ENCODE measurements at regions not wholly inside any gene's neighbourhood (a gene's known extent, or its start where the extent isn't known, plus 50 kb on each side); places are given as distances from the start of the nearest gene placed in this dataset.

DNA sequence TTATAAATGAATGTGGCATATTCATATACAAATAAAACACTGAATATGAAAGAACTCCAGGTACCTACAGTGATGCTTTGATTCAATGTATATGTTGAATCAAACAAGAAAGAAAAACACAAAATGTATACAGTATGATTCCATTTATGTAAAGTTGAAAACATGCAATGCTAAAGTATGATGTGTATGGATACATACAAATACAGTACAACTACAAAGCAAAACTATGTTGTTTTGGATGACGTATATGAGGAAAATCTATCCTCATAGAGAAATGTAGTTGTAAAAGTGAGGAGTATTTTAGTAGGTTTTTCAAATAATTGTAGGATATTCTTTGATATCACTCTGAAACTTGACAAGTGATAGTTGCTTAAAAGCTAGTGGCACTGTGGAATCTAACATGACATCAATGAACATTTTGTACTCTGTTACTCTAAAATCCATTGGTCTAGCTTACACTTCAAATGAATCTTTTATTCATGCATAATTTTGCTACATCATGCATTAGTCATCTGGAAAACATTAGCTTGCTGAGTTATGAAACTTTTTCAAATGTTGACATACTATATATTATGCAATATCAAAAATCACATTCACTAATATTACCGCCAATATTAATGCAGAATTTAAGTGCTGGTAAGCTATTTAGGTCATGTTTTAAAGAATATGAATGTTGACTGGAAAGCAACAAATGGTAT, 278.1 kb upstream of the CHRNA7 start:
- Mint-ChIP-seq H3K36me3 (no peaks in the 10 kb centered on the region), H3K9me3 (peaks cover 2 to 9% (median 6%) of the 10 kb centered on the region in 3 donors), H3K27me3 (peaks cover 7 to 31% of the 10 kb centered on the region in 2 donors), H3K27ac (no peak overlapping the region), H3K4me1 (no peaks in the 10 kb centered on the region), H3K4me3 (no peak overlapping the region)
- H3K27me3 ChIP-seq (replicated peaks in 1 of 2; ENCODE audit: control insufficient read depth in 2 of 2, extremely low read depth in 1 of 2, insufficient read depth in 2 of 2, low read length in 1 of 2) = peaks cover 0 to 5% of the 10 kb centered on the region in 2 experiments
- DNase-seq (no peak), ATAC-seq (replicated peaks in 1 of 4) (no peak)
- no CpG with 5 or more reads among the region's 2 CpGs for WGBS (ENCODE audit: insufficient coverage)
- H3K9me3 ChIP-seq = no peaks in the 10 kb centered on the region
- H3K27ac ChIP-seq (ENCODE audit: low read length) = no peak overlapping the region
- H3K4me1 ChIP-seq (ENCODE audit: control insufficient read depth in 1 of 2, extremely low read depth in 1 of 2, insufficient read depth in 2 of 2, low read length in 2 of 2) = no peaks in the 10 kb centered on the region
- no peaks in the 10 kb centered on the region for H3K36me3 ChIP-seq (ENCODE audit: control insufficient read depth in 2 of 2, extremely low read depth in 1 of 2, insufficient read depth in 1 of 2, low read length in 1 of 2)
- ChIA-PET CTCF (no interaction called here), POLR2A (no interaction called here)
- H3K4me3 ChIP-seq (ENCODE audit: control insufficient read depth in 1 of 2, extremely low read depth in 1 of 2, low read length in 1 of 2) = no peak overlapping the region

DNA sequence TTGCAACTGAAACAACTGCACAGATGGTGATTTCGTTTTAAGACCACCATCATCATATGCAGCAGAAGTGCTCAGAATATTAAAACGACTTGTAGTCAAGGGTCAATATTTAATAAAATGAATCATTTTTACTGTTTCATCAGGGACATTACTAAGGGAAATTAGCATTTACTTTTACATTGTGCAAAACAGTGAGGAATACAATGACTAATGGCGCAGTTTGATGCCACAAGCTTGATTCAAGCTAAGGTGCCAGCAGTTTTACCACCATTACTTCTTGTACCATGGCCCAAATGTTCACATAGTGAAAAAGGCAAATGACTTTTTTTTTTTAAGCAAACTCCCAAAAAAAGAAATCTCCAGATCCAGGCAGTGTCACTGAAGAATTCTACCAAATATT, 277.4 kb upstream of the CHRNA7 start:
- ATAC-seq (replicated peaks in 1 of 4) (no peak), DNase-seq (no peak)
- no peaks in the 10 kb centered on the region for H3K4me1 ChIP-seq (ENCODE audit: control insufficient read depth in 1 of 2, extremely low read depth in 1 of 2, insufficient read depth in 2 of 2, low read length in 2 of 2)
- ChIA-PET POLR2A (no interaction called here), CTCF (no interaction called here)
- H3K36me3 ChIP-seq (ENCODE audit: control insufficient read depth in 2 of 2, extremely low read depth in 1 of 2, insufficient read depth in 1 of 2, low read length in 1 of 2) = no peaks in the 10 kb centered on the region
- peaks cover 0 to 5% of the 10 kb centered on the region in 2 experiments for H3K27me3 ChIP-seq (replicated peaks in 1 of 2; ENCODE audit: control insufficient read depth in 2 of 2, extremely low read depth in 1 of 2, insufficient read depth in 2 of 2, low read length in 1 of 2)
- 43% methylated on average over 1 of the region's 3 CpGs for WGBS (ENCODE audit: insufficient coverage)
- H3K4me1 Mint-ChIP-seq = no peaks in the 10 kb centered on the region
- no peak overlapping the region for H3K4me3 ChIP-seq (ENCODE audit: control insufficient read depth in 1 of 2, extremely low read depth in 1 of 2, low read length in 1 of 2)
- H3K27ac Mint-ChIP-seq = no peak overlapping the region
- no peaks in the 10 kb centered on the region for H3K36me3 Mint-ChIP-seq
- peaks cover 5 to 27% of the 10 kb centered on the region in 2 donors for H3K27me3 Mint-ChIP-seq
- no peaks in the 10 kb centered on the region for H3K9me3 ChIP-seq
- H3K9me3 Mint-ChIP-seq = peaks cover 2 to 9% (median 6%) of the 10 kb centered on the region in 3 donors
- H3K27ac ChIP-seq (ENCODE audit: low read length) = no peak overlapping the region
- H3K4me3 Mint-ChIP-seq = no peak overlapping the region

GRCh38 chr15:31758126-31758525, 272.2 kb upstream of the CHRNA7 start:
- Histone ChIP-seq H3K27ac (ENCODE audit: low read length) (no peak overlapping the region), H3K9me3 (no peaks in the 10 kb centered on the region), H3K4me3 (ENCODE audit: control insufficient read depth in 1 of 2, extremely low read depth in 1 of 2, low read length in 1 of 2) (no peak overlapping the region), H3K27me3 (replicated peaks in 1 of 2; ENCODE audit: control insufficient read depth in 2 of 2, extremely low read depth in 1 of 2, insufficient read depth in 2 of 2, low read length in 1 of 2) (peaks cover 0 to 12% of the 10 kb centered on the region in 2 experiments), H3K36me3 (ENCODE audit: control insufficient read depth in 2 of 2, extremely low read depth in 1 of 2, insufficient read depth in 1 of 2, low read length in 1 of 2) (no peaks in the 10 kb centered on the region), H3K4me1 (ENCODE audit: control insufficient read depth in 1 of 2, extremely low read depth in 1 of 2, insufficient read depth in 2 of 2, low read length in 2 of 2) (no peaks in the 10 kb centered on the region)
- no peak for ATAC-seq (replicated peaks in 1 of 4)
- no peak for DNase-seq
- peaks cover 0 to 10% (median 0%) of the 10 kb centered on the region in 3 donors for H3K9me3 Mint-ChIP-seq
- WGBS (ENCODE audit: insufficient coverage) = 59% methylated on average over 5 of the region's 5 CpGs
- no peak overlapping the region for H3K4me3 Mint-ChIP-seq
- no peak overlapping the region for H3K27ac Mint-ChIP-seq
- ChIA-PET POLR2A (interaction anchor here in 1 of 2 donors (0.6 kb wide), 1 partner anchor 1925 kb away, joined by 6 read pairs; no protein-coding TSS in a partner anchor), CTCF (interaction anchor here in 1 of 2 donors (0.6 kb wide), 1 partner anchor 10 kb away, joined by 4 read pairs; no protein-coding TSS in a partner anchor)
- no peaks in the 10 kb centered on the region for H3K4me1 Mint-ChIP-seq
- no peaks in the 10 kb centered on the region for H3K36me3 Mint-ChIP-seq
- peaks cover 14 to 53% of the 10 kb centered on the region in 2 donors for H3K27me3 Mint-ChIP-seq

- POLR2A ChIA-PET = no interaction called here
- ATAC-seq (replicated peaks in 1 of 4) = no peak
Observed at GRCh38 chr15:31768055-31768454, 262.3 kb upstream of the CHRNA7 start.

DNA sequence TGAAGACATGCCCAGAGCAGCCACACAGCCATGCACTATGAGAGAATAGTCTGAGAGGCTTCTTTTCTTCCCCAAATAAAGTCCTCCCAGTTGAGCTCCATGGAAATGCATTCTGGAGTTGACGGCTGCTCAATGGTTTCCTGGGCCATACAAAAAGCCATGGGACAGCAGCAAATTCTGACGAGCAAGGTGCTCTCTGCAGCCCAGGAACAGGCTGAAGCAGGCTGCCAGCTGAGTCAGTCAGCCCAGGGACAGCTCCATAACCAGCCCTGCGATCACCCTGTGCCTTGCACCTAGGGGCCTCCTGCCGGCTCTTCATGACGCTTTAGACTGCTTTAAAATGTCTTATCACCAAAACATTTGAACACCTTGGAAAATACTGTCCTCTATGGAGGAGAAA, 256.3 kb upstream of the CHRNA7 start:
- Histone ChIP-seq H3K9me3 (no peaks in the 10 kb centered on the region), H3K4me3 (ENCODE audit: control insufficient read depth in 1 of 2, extremely low read depth in 1 of 2, low read length in 1 of 2) (no peak overlapping the region), H3K4me1 (ENCODE audit: control insufficient read depth in 1 of 2, extremely low read depth in 1 of 2, insufficient read depth in 2 of 2, low read length in 2 of 2) (no peaks in the 10 kb centered on the region), H3K27ac (ENCODE audit: low read length) (no peak overlapping the region), H3K36me3 (ENCODE audit: control insufficient read depth in 2 of 2, extremely low read depth in 1 of 2, insufficient read depth in 1 of 2, low read length in 1 of 2) (no peaks in the 10 kb centered on the region), H3K27me3 (replicated peaks in 1 of 2; ENCODE audit: control insufficient read depth in 2 of 2, extremely low read depth in 1 of 2, insufficient read depth in 2 of 2, low read length in 1 of 2) (peaks cover 2 to 10% of the 10 kb centered on the region in 2 experiments)
- ATAC-seq (replicated peaks in 1 of 4) (no peak), DNase-seq (no peak)
- CTCF ChIA-PET = interaction anchor here in 1 of 2 donors (0.6 kb wide), 1 partner anchor 914 kb away, joined by 3 read pairs; no protein-coding TSS in a partner anchor
- peaks cover 19 to 20% of the 10 kb centered on the region in 2 donors for H3K27me3 Mint-ChIP-seq
- H3K4me1 Mint-ChIP-seq = no peaks in the 10 kb centered on the region
- no peak overlapping the region for H3K4me3 Mint-ChIP-seq
- no peaks in the 10 kb centered on the region for H3K36me3 Mint-ChIP-seq
- H3K9me3 Mint-ChIP-seq = no peaks in the 10 kb centered on the region
- whole genome bisulfite sequencing (ENCODE audit: insufficient coverage) = 42% methylated on average over 2 of the region's 5 CpGs
- H3K27ac Mint-ChIP-seq = no peak overlapping the region
- POLR2A ChIA-PET = no interaction called here

More at GRCh38 chr15:31768055-31768454, 262.3 kb upstream of the CHRNA7 start:
- no peaks in the 10 kb centered on the region for H3K9me3 ChIP-seq
- H3K27me3 ChIP-seq (replicated peaks in 1 of 2; ENCODE audit: control insufficient read depth in 2 of 2, extremely low read depth in 1 of 2, insufficient read depth in 2 of 2, low read length in 1 of 2) = peaks cover 0 to 6% of the 10 kb centered on the region in 2 experiments
- H3K4me3 ChIP-seq (ENCODE audit: control insufficient read depth in 1 of 2, extremely low read depth in 1 of 2, low read length in 1 of 2) = no peak overlapping the region
- WGBS (ENCODE audit: insufficient coverage) = 89% methylated on average over 11 of the region's 13 CpGs
- CTCF ChIA-PET = interaction anchor here in 1 of 2 donors (0.6 kb wide), 1 partner anchor 10 kb away, joined by 4 read pairs; no protein-coding TSS in a partner anchor
- H3K36me3 ChIP-seq (ENCODE audit: control insufficient read depth in 2 of 2, extremely low read depth in 1 of 2, insufficient read depth in 1 of 2, low read length in 1 of 2) = no peaks in the 10 kb centered on the region
- H3K4me3 Mint-ChIP-seq = no peak overlapping the region
- no peak overlapping the region for H3K27ac ChIP-seq (ENCODE audit: low read length)
- peaks cover 7 to 9% of the 10 kb centered on the region in 2 donors for H3K27me3 Mint-ChIP-seq
- H3K9me3 Mint-ChIP-seq = no peaks in the 10 kb centered on the region
- DNase-seq = no peak
- H3K27ac Mint-ChIP-seq = no peak overlapping the region
- H3K4me1 Mint-ChIP-seq = no peaks in the 10 kb centered on the region
- no peaks in the 10 kb centered on the region for H3K36me3 Mint-ChIP-seq
- no peaks in the 10 kb centered on the region for H3K4me1 ChIP-seq (ENCODE audit: control insufficient read depth in 1 of 2, extremely low read depth in 1 of 2, insufficient read depth in 2 of 2, low read length in 2 of 2)

DNA sequence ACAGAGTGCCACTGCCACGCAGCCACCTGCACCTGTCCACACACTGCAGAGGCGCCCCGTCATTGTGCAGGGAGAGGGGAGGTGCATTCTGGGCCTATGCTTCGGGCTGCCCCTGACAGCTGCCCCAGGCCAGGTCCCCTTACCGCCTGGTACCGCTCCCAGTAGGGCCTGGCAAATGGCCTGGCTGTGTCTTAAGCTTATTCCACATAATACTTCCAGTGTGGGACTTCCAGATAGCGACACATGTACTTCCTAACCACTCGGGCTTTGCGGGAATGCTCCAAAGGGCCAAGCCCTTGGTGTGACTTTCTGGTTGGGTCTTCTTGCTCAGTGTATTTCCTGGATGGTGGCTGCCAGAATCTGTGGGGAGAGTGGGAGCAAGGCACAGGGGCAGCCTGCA, 254.3 kb upstream of the CHRNA7 start:
- Mint-ChIP-seq H3K4me3 (no peak overlapping the region), H3K36me3 (no peaks in the 10 kb centered on the region), H3K27ac (no peak overlapping the region), H3K4me1 (no peaks in the 10 kb centered on the region), H3K27me3 (peaks cover 14 to 23% of the 10 kb centered on the region in 2 donors), H3K9me3 (no peaks in the 10 kb centered on the region)
- H3K9me3 ChIP-seq = no peaks in the 10 kb centered on the region
- ATAC-seq (replicated peaks in 1 of 4) (no peak), DNase-seq (no peak)
- 64% methylated on average over 3 of the region's 9 CpGs for whole genome bisulfite sequencing (ENCODE audit: insufficient coverage)
- H3K36me3 ChIP-seq (ENCODE audit: control insufficient read depth in 2 of 2, extremely low read depth in 1 of 2, insufficient read depth in 1 of 2, low read length in 1 of 2) = no peaks in the 10 kb centered on the region
- H3K27ac ChIP-seq (ENCODE audit: low read length) = no peak overlapping the region
- H3K4me1 ChIP-seq (ENCODE audit: control insufficient read depth in 1 of 2, extremely low read depth in 1 of 2, insufficient read depth in 2 of 2, low read length in 2 of 2) = no peaks in the 10 kb centered on the region
- H3K27me3 ChIP-seq (replicated peaks in 1 of 2; ENCODE audit: control insufficient read depth in 2 of 2, extremely low read depth in 1 of 2, insufficient read depth in 2 of 2, low read length in 1 of 2) = peaks cover 2 to 17% of the 10 kb centered on the region in 2 experiments
- ChIA-PET POLR2A (no interaction called here), CTCF (no interaction called here)
- H3K4me3 ChIP-seq (ENCODE audit: control insufficient read depth in 1 of 2, extremely low read depth in 1 of 2, low read length in 1 of 2) = no peak overlapping the region
